ENCODE measurements at regions not wholly inside any gene's neighbourhood (a gene's known extent, or its start where the extent isn't known, plus 50 kb on each side); places are given as distances from the start of the nearest gene placed in this dataset.

GRCh38 chr9:108021096-108021710, 531.6 kb upstream of the KLF4 start:
- TF ChIP-seq, protein P1, sequence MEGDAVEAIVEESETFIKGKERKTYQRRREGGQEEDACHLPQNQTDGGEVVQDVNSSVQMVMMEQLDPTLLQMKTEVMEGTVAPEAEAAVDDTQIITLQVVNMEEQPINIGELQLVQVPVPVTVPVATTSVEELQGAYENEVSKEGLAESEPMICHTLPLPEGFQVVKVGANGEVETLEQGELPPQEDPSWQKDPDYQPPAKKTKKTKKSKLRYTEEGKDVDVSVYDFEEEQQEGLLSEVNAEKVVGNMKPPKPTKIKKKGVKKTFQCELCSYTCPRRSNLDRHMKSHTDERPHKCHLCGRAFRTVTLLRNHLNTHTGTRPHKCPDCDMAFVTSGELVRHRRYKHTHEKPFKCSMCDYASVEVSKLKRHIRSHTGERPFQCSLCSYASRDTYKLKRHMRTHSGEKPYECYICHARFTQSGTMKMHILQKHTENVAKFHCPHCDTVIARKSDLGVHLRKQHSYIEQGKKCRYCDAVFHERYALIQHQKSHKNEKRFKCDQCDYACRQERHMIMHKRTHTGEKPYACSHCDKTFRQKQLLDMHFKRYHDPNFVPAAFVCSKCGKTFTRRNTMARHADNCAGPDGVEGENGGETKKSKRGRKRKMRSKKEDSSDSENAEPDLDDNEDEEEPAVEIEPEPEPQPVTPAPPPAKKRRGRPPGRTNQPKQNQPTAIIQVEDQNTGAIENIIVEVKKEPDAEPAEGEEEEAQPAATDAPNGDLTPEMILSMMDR (IDR thresholded peaks at IDR 0.05; ENCODE audit: poor library complexity) = no peak
- TF ChIP-seq EZH2 (IDR thresholded peaks at IDR 0.05; ENCODE audit: borderline replicate concordance) = no peak
